Stimulated activated effector memory CD8-positive, alpha-beta T cell treated with anti-CD3 and anti-CD28 coated beads, Interleukin-12 subunit alpha, Interleukin-12 subunit beta, amount 100 ng/mL, for 72 hours (primary cell): ENCODE measurements at regions not wholly inside any gene's neighbourhood (a gene's known extent, or its start where the extent isn't known, plus 50 kb on each side); places are given as distances from the start of the nearest gene placed in this dataset.

Experiments used
- ATAC-seq: fragments of 150-1000 bp; cut with Tn5 transposase; 2 replicates; pipeline ENCODE4 v1.10.0; 2021
- DNase-seq, 2 donors: peaks; one replicate each; pipeline ENCODE4 v3.0.0; 2021 to 2022; ENCODE audit warnings: low spot score in 2 of 2
- H3K27ac Mint-ChIP-seq: one replicate; pipeline ENCODE4 v1.8.0; 2022; ENCODE audit warnings: mild to moderate bottlenecking, mixed read lengths
- H3K36me3 Mint-ChIP-seq: one replicate; pipeline ENCODE4 v1.8.0; 2022; ENCODE audit warnings: mild to moderate bottlenecking, mixed read lengths
- H3K4me1 Mint-ChIP-seq: one replicate; pipeline ENCODE4 v1.8.0; 2022; ENCODE audit warnings: mixed read lengths
- H3K4me3 Mint-ChIP-seq: one replicate; pipeline ENCODE4 v1.8.0; 2022; ENCODE audit warnings: mild to moderate bottlenecking, mixed read lengths
- H3K9me3 Mint-ChIP-seq: one replicate; pipeline ENCODE4 v1.8.0; 2022; ENCODE audit warnings: mixed read lengths

- no peaks in the 10 kb centered on the region for H3K9me3 Mint-ChIP-seq
- no peaks in the 10 kb centered on the region for H3K36me3 Mint-ChIP-seq
- peaks cover 15% of the 10 kb centered on the region for H3K4me1 Mint-ChIP-seq
- DNase-seq (no peak), ATAC-seq (no peak)
- H3K4me3 Mint-ChIP-seq = no peak overlapping the region
- no peak overlapping the region for H3K27ac Mint-ChIP-seq
Measured at GRCh38 chr13:31053896-31054295, 107.8 kb downstream of the HSPH1 start.

GRCh38 chr13:31053091-31053490, 108.6 kb downstream of the HSPH1 start:
- no peaks in the 10 kb centered on the region for H3K9me3 Mint-ChIP-seq
- no peaks in the 10 kb centered on the region for H3K36me3 Mint-ChIP-seq
- ATAC-seq = no peak
- H3K27ac Mint-ChIP-seq = no peak overlapping the region
- no peak for DNase-seq
- no peak overlapping the region for H3K4me3 Mint-ChIP-seq
- peaks cover 15% of the 10 kb centered on the region for H3K4me1 Mint-ChIP-seq

- DNase-seq = no peak
- no peaks in the 10 kb centered on the region for H3K9me3 Mint-ChIP-seq
Measured at GRCh38 chr13:31052478-31052877, 109.2 kb downstream of the HSPH1 start.

GRCh38 chr13:31051999-31052398, 109.7 kb downstream of the HSPH1 start:
- H3K4me1 Mint-ChIP-seq = peaks cover 15% of the 10 kb centered on the region
- H3K27ac Mint-ChIP-seq = no peak overlapping the region
- no peak overlapping the region for H3K4me3 Mint-ChIP-seq
- DNase-seq (no peak), ATAC-seq (no peak)
- H3K9me3 Mint-ChIP-seq = no peaks in the 10 kb centered on the region
- no peaks in the 10 kb centered on the region for H3K36me3 Mint-ChIP-seq

More at GRCh38 chr13:31052478-31052877, 109.2 kb downstream of the HSPH1 start:
- no peak overlapping the region for H3K4me3 Mint-ChIP-seq
- peaks cover 15% of the 10 kb centered on the region for H3K4me1 Mint-ChIP-seq
- H3K27ac Mint-ChIP-seq = no peak overlapping the region
- ATAC-seq = no peak
- H3K36me3 Mint-ChIP-seq = no peaks in the 10 kb centered on the region

GRCh38 chr13:31050486-31051400, 111.0 kb downstream of the HSPH1 start:
- Mint-ChIP-seq H3K4me1 (peaks cover 18% of the 10 kb centered on the region), H3K9me3 (no peaks in the 10 kb centered on the region), H3K36me3 (no peaks in the 10 kb centered on the region), H3K4me3 (no peak overlapping the region), H3K27ac (peak overlapping the region; percentile 35)
- no peak for DNase-seq
- peak; percentile 70 for ATAC-seq

GRCh38 chr13:31049833-31050232, 111.9 kb downstream of the HSPH1 start:
- ATAC-seq = no peak
- no peak overlapping the region for H3K27ac Mint-ChIP-seq
- H3K4me1 Mint-ChIP-seq = peaks cover 26% of the 10 kb centered on the region
- no peak for DNase-seq
- no peaks in the 10 kb centered on the region for H3K9me3 Mint-ChIP-seq
- H3K4me3 Mint-ChIP-seq = no peak overlapping the region
- H3K36me3 Mint-ChIP-seq = no peaks in the 10 kb centered on the region

- ATAC-seq = no peak
- Mint-ChIP-seq H3K36me3 (no peaks in the 10 kb centered on the region), H3K9me3 (no peaks in the 10 kb centered on the region), H3K27ac (no peak overlapping the region), H3K4me3 (no peak overlapping the region), H3K4me1 (peaks cover 32% of the 10 kb centered on the region)
- no peak for DNase-seq
Measured at GRCh38 chr13:31049083-31049482, 112.6 kb downstream of the HSPH1 start.

GRCh38 chr13:31048521-31048920, 113.2 kb downstream of the HSPH1 start:
- Mint-ChIP-seq H3K9me3 (no peaks in the 10 kb centered on the region), H3K4me3 (no peak overlapping the region), H3K36me3 (no peaks in the 10 kb centered on the region), H3K27ac (no peak overlapping the region), H3K4me1 (peaks cover 37% of the 10 kb centered on the region)
- DNase-seq (no peak), ATAC-seq (no peak)

- Mint-ChIP-seq H3K9me3 (no peaks in the 10 kb centered on the region), H3K27ac (no peak overlapping the region), H3K4me3 (no peak overlapping the region), H3K36me3 (no peaks in the 10 kb centered on the region), H3K4me1 (peaks cover 50% of the 10 kb centered on the region)
- no peak for DNase-seq
- ATAC-seq = no peak
Measured at GRCh38 chr13:31046711-31047279, 114.3 kb downstream of the TEX26 start.

- Mint-ChIP-seq H3K4me1 (peaks cover 42% of the 10 kb centered on the region), H3K9me3 (no peaks in the 10 kb centered on the region), H3K36me3 (no peaks in the 10 kb centered on the region), H3K4me3 (peak overlapping the region; percentile 50), H3K27ac (peak overlapping the region; percentile 79)
- ATAC-seq (peak; percentile 86), DNase-seq (peak; percentile 42 to 84)
Measured at GRCh38 chr13:31045286-31046081, 113.0 kb downstream of the TEX26 start.

GRCh38 chr13:31044364-31045285, 112.2 kb downstream of the TEX26 start:
- Mint-ChIP-seq H3K27ac (peak overlapping the region; percentile 79), H3K4me1 (peaks cover 46% of the 10 kb centered on the region), H3K9me3 (no peaks in the 10 kb centered on the region), H3K36me3 (peaks cover under 1% of the 10 kb centered on the region), H3K4me3 (peak overlapping the region; percentile 50)
- ATAC-seq = peak; percentile 78
- DNase-seq = peak; percentile 69 to 92

- no peak for ATAC-seq
- no peaks in the 10 kb centered on the region for H3K9me3 Mint-ChIP-seq
- H3K36me3 Mint-ChIP-seq = peaks cover 7% of the 10 kb centered on the region
- DNase-seq = no peak
- H3K4me1 Mint-ChIP-seq = peaks cover 53% of the 10 kb centered on the region
- peak overlapping the region; percentile 79 for H3K27ac Mint-ChIP-seq
- peak overlapping the region; percentile 50 for H3K4me3 Mint-ChIP-seq
Measured at GRCh38 chr13:31043957-31044356, 111.5 kb downstream of the TEX26 start.

- Mint-ChIP-seq H3K9me3 (no peaks in the 10 kb centered on the region), H3K4me1 (peaks cover 66% of the 10 kb centered on the region), H3K36me3 (peaks cover 12% of the 10 kb centered on the region), H3K27ac (peak overlapping the region; percentile 74), H3K4me3 (no peak overlapping the region)
- DNase-seq = no peak
- ATAC-seq = no peak
Measured at GRCh38 chr13:31042481-31043165, 110.2 kb downstream of the TEX26 start.

GRCh38 chr13:31042049-31042448, 109.6 kb downstream of the TEX26 start:
- DNase-seq = no peak
- no peak for ATAC-seq
- H3K4me3 Mint-ChIP-seq = no peak overlapping the region
- peaks cover 12% of the 10 kb centered on the region for H3K36me3 Mint-ChIP-seq
- H3K9me3 Mint-ChIP-seq = no peaks in the 10 kb centered on the region
- H3K4me1 Mint-ChIP-seq = peaks cover 70% of the 10 kb centered on the region
- H3K27ac Mint-ChIP-seq = peak overlapping the region; percentile 74
